AG09319 (cell line): ENCODE measurements at regions not wholly inside any gene's neighbourhood (a gene's known extent, or its start where the extent isn't known, plus 50 kb on each side); places are given as distances from the start of the nearest gene placed in this dataset.

Experiments
- DNase-seq: peaks from one replicate; pipeline ENCODE4 v3.0.0-alpha.2; 2010; ENCODE audit warnings: low read depth; ENCODE audit errors: extremely low read depth
- TF ChIP-seq, protein P1 (sequence below): IDR thresholded peaks from 2 replicates; pipeline ENCODE4 v1.5.1; 2011; ENCODE audit warnings: low read depth, mild to moderate bottlenecking, inconsistent platforms, low read length, moderate library complexity

DNA sequence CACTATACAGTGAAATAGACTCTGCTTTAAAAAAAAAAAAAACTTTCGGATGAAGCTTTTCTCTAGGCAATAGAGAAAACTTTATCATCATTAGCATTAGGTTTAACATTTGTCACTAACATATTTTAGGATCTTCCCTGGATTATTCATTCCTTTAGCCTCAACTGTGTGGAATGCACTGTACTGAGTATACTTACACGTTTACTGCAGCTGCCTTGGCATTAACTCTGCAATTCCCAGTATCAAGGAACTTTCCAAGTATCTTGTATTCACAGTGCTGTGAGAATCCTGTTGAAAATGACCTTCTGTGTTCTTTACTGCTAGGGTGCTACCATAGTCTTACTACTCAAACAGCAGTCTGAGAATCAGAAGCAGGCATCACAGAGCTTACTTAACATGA, 328.2 kb upstream of the COL3A1 start:
- TF ChIP-seq, protein P1, sequence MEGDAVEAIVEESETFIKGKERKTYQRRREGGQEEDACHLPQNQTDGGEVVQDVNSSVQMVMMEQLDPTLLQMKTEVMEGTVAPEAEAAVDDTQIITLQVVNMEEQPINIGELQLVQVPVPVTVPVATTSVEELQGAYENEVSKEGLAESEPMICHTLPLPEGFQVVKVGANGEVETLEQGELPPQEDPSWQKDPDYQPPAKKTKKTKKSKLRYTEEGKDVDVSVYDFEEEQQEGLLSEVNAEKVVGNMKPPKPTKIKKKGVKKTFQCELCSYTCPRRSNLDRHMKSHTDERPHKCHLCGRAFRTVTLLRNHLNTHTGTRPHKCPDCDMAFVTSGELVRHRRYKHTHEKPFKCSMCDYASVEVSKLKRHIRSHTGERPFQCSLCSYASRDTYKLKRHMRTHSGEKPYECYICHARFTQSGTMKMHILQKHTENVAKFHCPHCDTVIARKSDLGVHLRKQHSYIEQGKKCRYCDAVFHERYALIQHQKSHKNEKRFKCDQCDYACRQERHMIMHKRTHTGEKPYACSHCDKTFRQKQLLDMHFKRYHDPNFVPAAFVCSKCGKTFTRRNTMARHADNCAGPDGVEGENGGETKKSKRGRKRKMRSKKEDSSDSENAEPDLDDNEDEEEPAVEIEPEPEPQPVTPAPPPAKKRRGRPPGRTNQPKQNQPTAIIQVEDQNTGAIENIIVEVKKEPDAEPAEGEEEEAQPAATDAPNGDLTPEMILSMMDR, result no peak
- DNase-seq, result no peak

DNA sequence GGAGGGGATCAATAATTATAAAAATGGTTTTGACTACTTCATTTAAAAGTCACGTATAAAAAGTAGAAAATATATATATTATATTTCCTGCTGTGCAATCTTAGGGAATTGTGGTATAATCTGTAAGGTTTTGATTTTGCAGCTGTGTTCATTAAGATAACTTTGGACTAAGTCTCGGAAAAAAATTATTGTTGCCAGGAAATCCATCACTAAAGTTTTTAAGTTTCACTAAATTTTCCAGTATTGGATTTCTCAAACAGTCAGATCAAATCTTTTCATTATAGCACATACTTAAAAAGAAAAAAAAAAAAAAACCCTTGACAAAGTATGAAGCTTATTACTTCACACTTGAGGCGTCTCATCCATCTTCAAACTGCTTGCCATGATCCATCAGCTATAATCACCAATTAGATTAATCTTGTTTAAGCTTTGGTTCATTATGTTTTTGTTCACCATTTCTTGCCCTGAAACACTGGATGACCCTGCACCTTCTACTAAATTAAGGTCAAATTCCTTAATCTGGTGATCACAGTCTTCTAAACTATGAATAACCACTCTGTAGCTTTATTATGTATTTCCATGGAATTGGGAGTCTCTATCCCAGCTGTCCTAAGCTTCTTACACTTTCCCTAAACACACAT, 326.6 kb upstream of the COL3A1 start:
- TF ChIP-seq, protein P1, result no peak
- DNase-seq, result no peak

DNA sequence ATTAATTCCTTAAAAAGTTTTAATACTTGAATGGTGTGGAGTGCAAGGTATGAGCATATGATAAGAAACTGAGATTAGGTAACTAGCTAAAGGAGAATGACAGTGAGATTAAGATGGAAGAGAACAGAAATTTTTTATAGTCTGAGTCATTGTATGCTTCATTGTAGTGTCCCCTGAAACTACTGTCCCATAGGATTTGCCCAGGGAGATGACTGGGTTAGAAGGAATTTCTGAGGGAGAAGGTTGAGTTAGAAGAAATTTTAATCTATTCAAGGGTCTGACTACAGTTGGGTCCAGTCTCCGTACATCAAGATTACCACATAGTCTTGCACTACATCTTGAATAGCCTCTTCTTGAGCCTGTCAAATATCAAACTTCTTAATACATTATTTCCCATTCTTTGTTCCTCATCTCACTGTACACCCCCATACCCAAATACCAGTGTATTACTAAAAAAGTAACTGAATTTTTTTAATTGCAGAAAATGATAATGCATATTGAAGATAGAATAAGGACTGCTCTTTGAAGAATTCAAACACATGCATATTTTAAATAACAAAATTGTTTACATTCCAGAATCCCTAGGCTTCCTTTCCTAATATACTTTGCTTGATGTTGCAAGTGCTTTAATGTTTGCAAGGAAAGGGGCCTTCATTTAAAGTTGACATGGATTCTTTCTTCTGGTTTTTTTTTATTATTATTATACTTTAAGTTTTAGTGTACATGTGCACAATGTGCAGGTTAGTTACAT, 314.3 kb upstream of the COL3A1 start:
- no peak for DNase-seq
- TF ChIP-seq, protein P1, result no peak

DNA sequence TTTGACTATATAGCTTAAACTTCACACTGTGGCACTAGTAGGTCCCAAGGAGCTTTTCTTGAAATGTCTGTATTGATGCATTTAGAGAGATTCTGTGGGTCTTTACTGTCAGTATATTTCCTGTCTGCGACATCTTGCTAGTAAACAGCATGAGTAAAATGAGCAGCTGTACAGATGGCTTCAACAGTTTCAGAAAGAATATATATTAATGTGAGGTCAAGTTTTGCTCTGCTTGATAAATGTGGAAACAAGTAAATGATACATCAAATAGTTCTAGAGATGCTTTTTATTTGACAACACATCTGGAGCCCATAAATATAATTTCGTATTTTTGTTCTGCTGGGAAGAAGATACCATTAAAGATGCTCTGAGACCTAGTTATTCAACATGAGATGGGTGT, 310.9 kb upstream of the COL3A1 start:
- DNase-seq, result no peak
- TF ChIP-seq, protein P1, result no peak

DNA sequence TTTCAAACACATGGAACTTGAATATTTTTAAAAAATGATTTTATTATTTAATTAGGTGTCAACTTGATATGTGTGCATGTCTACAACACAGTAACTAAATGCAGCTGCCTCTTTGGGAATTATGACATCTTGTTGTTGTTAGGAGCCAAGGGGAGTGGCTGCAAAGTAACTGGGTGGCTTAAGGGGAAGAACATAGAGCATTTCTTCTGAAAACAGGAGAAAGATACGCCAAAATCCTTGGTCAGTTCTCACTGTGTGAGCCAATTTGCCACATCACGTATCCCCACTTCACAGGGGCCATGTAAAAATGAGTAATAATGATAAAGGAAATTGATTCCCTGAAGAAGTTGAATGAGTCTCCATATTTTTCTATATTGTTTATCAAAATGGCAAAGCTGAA, 309.8 kb upstream of the COL3A1 start:
- DNase-seq, result no peak
- TF ChIP-seq, protein P1, result no peak

DNA sequence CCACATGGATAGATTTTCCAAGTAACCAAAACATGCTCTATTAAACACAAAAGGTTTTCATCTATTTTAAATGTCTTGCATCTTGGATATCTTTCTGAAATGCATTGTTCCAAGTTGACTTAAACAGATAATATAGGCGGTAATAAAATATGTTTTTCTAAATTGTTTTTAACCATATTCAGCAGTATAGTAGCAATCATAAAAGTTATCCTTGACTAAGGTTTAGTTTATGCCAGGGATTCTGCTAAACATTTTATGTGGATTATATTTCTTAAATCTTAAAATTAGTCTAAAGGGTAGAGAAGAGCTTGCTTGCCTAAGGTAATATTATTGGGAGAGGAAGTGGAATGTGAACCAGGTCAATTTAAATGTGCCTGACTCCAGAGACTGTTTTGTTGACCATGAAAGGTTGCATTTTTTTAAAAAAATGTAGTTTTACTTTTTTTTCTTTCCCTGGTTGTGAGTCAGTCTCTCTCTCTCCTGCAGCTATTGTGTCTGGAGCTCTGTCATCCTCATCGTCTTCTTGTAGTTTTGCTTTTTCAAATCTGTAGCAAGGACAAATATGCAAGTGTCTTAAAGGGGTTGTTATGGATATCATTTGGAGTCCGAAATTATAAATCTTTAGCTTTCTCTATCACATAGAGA, 309.1 kb upstream of the COL3A1 start:
- TF ChIP-seq, protein P1, result no peak
- DNase-seq, result no peak

DNA sequence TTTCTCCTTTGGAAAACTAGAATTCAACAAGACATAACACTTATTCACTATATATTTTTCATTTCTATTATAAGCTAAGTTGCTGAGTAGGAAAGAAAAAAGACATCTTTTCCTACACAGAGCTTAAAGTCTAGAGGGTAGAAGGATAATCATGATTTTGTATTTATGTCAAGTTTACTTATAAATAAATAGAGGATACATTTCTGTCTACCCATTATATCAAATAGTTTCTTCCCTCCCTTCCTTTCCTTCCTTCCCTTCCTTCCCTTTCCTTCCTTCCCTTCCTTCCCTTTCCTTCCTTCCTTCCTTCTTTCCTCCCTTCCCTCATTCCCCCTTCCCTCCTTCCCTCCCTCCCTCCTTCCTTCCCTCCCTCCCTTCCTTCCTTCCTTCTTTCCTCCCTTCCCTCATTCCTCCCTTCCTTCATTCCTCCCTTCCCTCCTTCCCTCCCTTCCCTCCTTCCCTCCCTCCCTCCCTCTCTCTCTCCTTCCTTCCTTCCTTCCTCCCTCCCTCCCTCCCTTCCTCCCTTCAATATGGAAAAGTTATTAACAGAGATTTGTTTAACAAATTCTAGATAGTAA, 308.4 kb upstream of the COL3A1 start:
- TF ChIP-seq, protein P1, result no peak
- no peak for DNase-seq
